Keratinocyte (primary cell): ENCODE measurements at regions not wholly inside any gene's neighbourhood (a gene's known extent, or its start where the extent isn't known, plus 50 kb on each side); places are given as distances from the start of the nearest gene placed in this dataset.

Experiments
- DNase-seq: peaks from one replicate; pipeline ENCODE4 v3.0.0-alpha.2; 2011; ENCODE audit warnings: low read depth, missing footprints, low spot score
- FAIRE-seq: peaks from 2 replicates; lab custom pipeline; 2011; peaks lifted over from hg19 to GRCh38; lab: Jason Lieb, UNC
- H2AFZ ChIP-seq: 2 replicates; pipeline ENCODE4 v1.6.0; 2012; ENCODE audit warnings: low read length, control low read depth, inconsistent platforms; ENCODE audit not compliant: control insufficient read depth
- H3K27ac ChIP-seq: 2 replicates; pipeline ENCODE4 v1.5.1; 2011; ENCODE audit warnings: low read length; ENCODE audit not compliant: control insufficient read depth, insufficient read depth
- H3K27me3 ChIP-seq: 3 replicates; pipeline ENCODE4 v1.6.0; 2011; ENCODE audit warnings: low read length; ENCODE audit not compliant: control insufficient read depth, insufficient read depth; ENCODE audit errors: extremely low read depth
- H3K36me3 ChIP-seq, 2 experiments: 2 replicates in 1 of 2; 3 replicates in 1 of 2; pipeline ENCODE4 v1.5.1; 2011; ENCODE audit warnings: low read length in 2 of 2, mild to moderate bottlenecking in 1 of 2; ENCODE audit not compliant: control insufficient read depth in 2 of 2, insufficient read depth in 2 of 2; ENCODE audit errors: extremely low read depth in 1 of 2
- H3K4me1 ChIP-seq: 3 replicates; pipeline ENCODE4 v1.5.1; 2011; ENCODE audit warnings: low read length; ENCODE audit not compliant: control insufficient read depth, insufficient read depth; ENCODE audit errors: extremely low read depth
- H3K4me2 ChIP-seq: 3 replicates; pipeline ENCODE4 v1.6.0; 2011; ENCODE audit warnings: low read depth, low read length; ENCODE audit not compliant: control insufficient read depth, insufficient read depth; ENCODE audit errors: extremely low read depth
- H3K4me3 ChIP-seq, 3 experiments: fragments of 200-600 bp in 1 of 3; sonication (generic) in 1 of 3; 2 replicates in 2 of 3; 3 replicates in 1 of 3; pipeline ENCODE4 v1.5.1; 2011 to 2016; ENCODE audit warnings: low read length in 3 of 3, mild to moderate bottlenecking in 3 of 3, control low read depth in 2 of 3, inconsistent platforms in 1 of 3, low read depth in 1 of 3, mixed read lengths in 1 of 3, mixed run types in 1 of 3, moderate library complexity in 1 of 3; ENCODE audit not compliant: control insufficient read depth in 2 of 3, insufficient read depth in 2 of 3; ENCODE audit errors: extremely low read depth in 1 of 3
- H3K79me2 ChIP-seq: 2 replicates; pipeline ENCODE4 v1.6.0; 2012; ENCODE audit warnings: low read length; ENCODE audit not compliant: control insufficient read depth, insufficient read depth
- H3K9ac ChIP-seq: 3 replicates; pipeline ENCODE4 v1.6.0; 2011; ENCODE audit warnings: low read length; ENCODE audit not compliant: control insufficient read depth, insufficient read depth; ENCODE audit errors: extremely low read depth
- H3K9me1 ChIP-seq: 3 replicates; pipeline ENCODE4 v1.6.0; 2011; ENCODE audit warnings: low read length; ENCODE audit not compliant: control insufficient read depth, insufficient read depth; ENCODE audit errors: extremely low read depth
- H3K9me3 ChIP-seq: 2 replicates; pipeline ENCODE4 v1.5.1; 2012; ENCODE audit warnings: low read depth, low read length; ENCODE audit not compliant: control insufficient read depth
- H4K20me1 ChIP-seq: 3 replicates; pipeline ENCODE4 v1.6.0; 2011; ENCODE audit warnings: low read length; ENCODE audit not compliant: control insufficient read depth, insufficient read depth; ENCODE audit errors: extremely low read depth
- CTCF ChIP-seq, 3 experiments: IDR thresholded peaks in 1 of 3; conservative IDR thresholded peaks in 1 of 3; optimal IDR thresholded peaks in 1 of 3; 2 replicates in 2 of 3; 3 replicates in 1 of 3; pipeline versions ENCODE3 to v1.5.1; 2011; ENCODE audit warnings: low read length in 3 of 3, mild to moderate bottlenecking in 3 of 3, moderate library complexity in 2 of 3, control low read depth in 1 of 3, inconsistent platforms in 1 of 3; ENCODE audit not compliant: insufficient read depth in 2 of 3; ENCODE audit errors: extremely low read depth in 1 of 3
- EZH2 ChIP-seq: IDR thresholded peaks from one replicate; pipeline ENCODE4 v1.6.1; 2012; ENCODE audit warnings: inconsistent platforms, mild to moderate bottlenecking, low read length, moderate library complexity
- dilution Hi-C: fragments of 300-500 bp; cut with MboI; formaldehyde crosslinking; loops from one replicate; pipeline ENCODE4 v1.7.0; 2020; ENCODE audit warnings: low sequenced_read_pairs; ENCODE audit not compliant: extremely low pct_ligation_motif_present

DNA sequence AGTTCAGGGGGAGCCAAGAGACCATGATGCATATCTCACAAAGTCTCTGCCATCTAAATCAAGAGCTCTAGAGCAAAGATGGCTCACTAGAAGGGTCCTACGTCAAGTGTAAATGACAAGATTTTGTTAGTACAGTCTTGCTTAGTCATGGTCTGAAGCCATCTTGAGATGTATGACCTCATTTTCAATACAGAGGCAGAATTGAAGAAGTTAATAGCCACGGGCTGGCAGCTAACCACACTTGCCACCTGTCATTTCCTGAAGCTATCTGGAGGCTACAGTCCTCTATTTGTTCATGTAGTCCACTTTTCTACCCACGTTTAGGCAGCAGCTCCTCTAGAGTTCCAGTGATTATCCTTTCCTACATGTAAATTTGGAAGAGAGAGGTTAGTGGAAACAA is 231.7 kb upstream of the CDH12 start:
- Histone ChIP-seq H3K36me3 (no peaks in the 10 kb centered on the region), H3K4me3 (no peak overlapping the region), H4K20me1 (no peaks in the 10 kb centered on the region), H2AFZ (no peak overlapping the region), H3K9me1 (no peaks in the 10 kb centered on the region), H3K4me1 (no peaks in the 10 kb centered on the region), H3K79me2 (no peaks in the 10 kb centered on the region), H3K27ac (no peak overlapping the region), H3K27me3 (no peaks in the 10 kb centered on the region), H3K9me3 (no peaks in the 10 kb centered on the region), H3K4me2 (no peak overlapping the region), H3K9ac (no peak overlapping the region)
- no peak for TF ChIP-seq EZH2
- FAIRE-seq, result no peak
- no peak for DNase-seq
- dilution Hi-C loops, result no loop called here

- Histone ChIP-seq H3K9me3 (no peaks in the 10 kb centered on the region), H2AFZ (no peak overlapping the region), H3K27ac (no peak overlapping the region), H3K4me1 (no peaks in the 10 kb centered on the region), H3K9me1 (no peaks in the 10 kb centered on the region), H3K27me3 (no peaks in the 10 kb centered on the region), H3K36me3 (no peaks in the 10 kb centered on the region), H3K4me3 (no peak overlapping the region), H4K20me1 (no peaks in the 10 kb centered on the region), H3K79me2 (no peaks in the 10 kb centered on the region), H3K9ac (no peak overlapping the region), H3K4me2 (no peak overlapping the region)
- DNase-seq, result no peak
- FAIRE-seq, result no peak
- TF ChIP-seq CTCF (optimal IDR thresholded peaks at IDR 0.05 in 1 of 3, IDR thresholded peaks at IDR 0.05 in 1 of 3, conservative IDR thresholded peaks at IDR 0.05 in 1 of 3; ENCODE audit: extremely low read depth in 1 of 3, insufficient read depth in 2 of 3, low read length in 3 of 3), result no peak
- TF ChIP-seq EZH2, result no peak
- dilution Hi-C loops, result no loop called here
Measured at GRCh38 chr5:23072179-23072578, 219.0 kb upstream of the CDH12 start.

GRCh38 chr5:23071682-23072081 is 218.5 kb upstream of the CDH12 start:
- no peaks in the 10 kb centered on the region for H3K79me2 ChIP-seq
- H2AFZ ChIP-seq, result no peak overlapping the region
- H3K4me3 ChIP-seq, result no peak overlapping the region
- H3K9ac ChIP-seq, result no peak overlapping the region
- H4K20me1 ChIP-seq, result no peaks in the 10 kb centered on the region
- H3K4me2 ChIP-seq, result no peak overlapping the region
- H3K36me3 ChIP-seq, result no peaks in the 10 kb centered on the region
- dilution Hi-C loops, result no loop called here
- no peaks in the 10 kb centered on the region for H3K27me3 ChIP-seq
- DNase-seq, result no peak
- TF ChIP-seq EZH2 (no peak), CTCF (optimal IDR thresholded peaks at IDR 0.05 in 1 of 3, IDR thresholded peaks at IDR 0.05 in 1 of 3, conservative IDR thresholded peaks at IDR 0.05 in 1 of 3; ENCODE audit: extremely low read depth in 1 of 3, insufficient read depth in 2 of 3, low read length in 3 of 3) (no peak)
- no peak overlapping the region for H3K27ac ChIP-seq
- no peak for FAIRE-seq
- no peaks in the 10 kb centered on the region for H3K4me1 ChIP-seq
- no peaks in the 10 kb centered on the region for H3K9me1 ChIP-seq
- H3K9me3 ChIP-seq, result no peaks in the 10 kb centered on the region
